ENCODE measurements at regions not wholly inside any gene's neighbourhood (a gene's known extent, or its start where the extent isn't known, plus 50 kb on each side); places are given as distances from the start of the nearest gene placed in this dataset.

GRCh38 chr4:138916763-138917162 is 98.8 kb upstream of the NOCT start:
- TF ChIP-seq RAD21 (IDR thresholded peaks at IDR 0.05; ENCODE audit: low read length) = no peak
- TF ChIP-seq RCOR1 (IDR thresholded peaks at IDR 0.05; ENCODE audit: insufficient replicate concordance, low read length) = no peak
- TF ChIP-seq BHLHE40 (IDR thresholded peaks at IDR 0.05; ENCODE audit: low read depth, low read length) = no peak
- no peak for TF ChIP-seq MXI1 (IDR thresholded peaks at IDR 0.05; ENCODE audit: borderline replicate concordance, low read depth, low read length)
- TF ChIP-seq SMC3 (IDR thresholded peaks at IDR 0.05; ENCODE audit: low read depth, low read length) = no peak
- TF ChIP-seq, protein P1, sequence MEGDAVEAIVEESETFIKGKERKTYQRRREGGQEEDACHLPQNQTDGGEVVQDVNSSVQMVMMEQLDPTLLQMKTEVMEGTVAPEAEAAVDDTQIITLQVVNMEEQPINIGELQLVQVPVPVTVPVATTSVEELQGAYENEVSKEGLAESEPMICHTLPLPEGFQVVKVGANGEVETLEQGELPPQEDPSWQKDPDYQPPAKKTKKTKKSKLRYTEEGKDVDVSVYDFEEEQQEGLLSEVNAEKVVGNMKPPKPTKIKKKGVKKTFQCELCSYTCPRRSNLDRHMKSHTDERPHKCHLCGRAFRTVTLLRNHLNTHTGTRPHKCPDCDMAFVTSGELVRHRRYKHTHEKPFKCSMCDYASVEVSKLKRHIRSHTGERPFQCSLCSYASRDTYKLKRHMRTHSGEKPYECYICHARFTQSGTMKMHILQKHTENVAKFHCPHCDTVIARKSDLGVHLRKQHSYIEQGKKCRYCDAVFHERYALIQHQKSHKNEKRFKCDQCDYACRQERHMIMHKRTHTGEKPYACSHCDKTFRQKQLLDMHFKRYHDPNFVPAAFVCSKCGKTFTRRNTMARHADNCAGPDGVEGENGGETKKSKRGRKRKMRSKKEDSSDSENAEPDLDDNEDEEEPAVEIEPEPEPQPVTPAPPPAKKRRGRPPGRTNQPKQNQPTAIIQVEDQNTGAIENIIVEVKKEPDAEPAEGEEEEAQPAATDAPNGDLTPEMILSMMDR (conservative IDR thresholded peaks at IDR 0.05; ENCODE audit: low read depth, low read length) = no peak
- TF ChIP-seq NFE2L2 (IDR thresholded peaks at IDR 0.05; ENCODE audit: low read depth, low read length) = no peak
- TF ChIP-seq FOS (IDR thresholded peaks at IDR 0.05; ENCODE audit: low read depth, low read length) = no peak
- no peak for TF ChIP-seq CEBPB (IDR thresholded peaks at IDR 0.05; ENCODE audit: low read depth, low read length)

More at GRCh38 chr4:138916763-138917162, 98.8 kb upstream of the NOCT start:
- BruUV-seq (replicated peaks) = no TSS peak
- no peak overlapping the region for H3K56ac ChIP-seq (ENCODE audit: extremely low read depth, insufficient read depth, low read length)
- no peak overlapping the region for H2AFZ ChIP-seq (replicated peaks; ENCODE audit: low read length, poor library complexity)
- H2AK9ac ChIP-seq (replicated peaks; ENCODE audit: low read depth, low read length, poor library complexity) = no peak overlapping the region
- no peaks in the 10 kb centered on the region for H3K9me3 ChIP-seq (ENCODE audit: control insufficient read depth, insufficient read depth, low read length)
- H2BK5ac ChIP-seq (ENCODE audit: low read depth, low read length, poor library complexity, severe bottlenecking) = no peak overlapping the region
- ATAC-seq (ENCODE audit: low read depth) (no peak), DNase-seq (no peak)
- H4K91ac ChIP-seq (ENCODE audit: insufficient read depth, low read depth, low read length) = no peak overlapping the region
- no peak overlapping the region for H2AK5ac ChIP-seq (ENCODE audit: low read depth, low read length)
- no peaks in the 10 kb centered on the region for H3K9me1 ChIP-seq (ENCODE audit: insufficient read depth, low read length)
- H3K4me2 ChIP-seq (ENCODE audit: low read depth, low read length) = no peak overlapping the region
- H3K9ac ChIP-seq (ENCODE audit: low read depth, low read length) = no peak overlapping the region
- H3K4ac ChIP-seq (ENCODE audit: low read depth, low read length) = no peak overlapping the region
- no peak overlapping the region for H3K14ac ChIP-seq (replicated peaks; ENCODE audit: low read depth, low read length)
- H4K8ac ChIP-seq (ENCODE audit: low read depth in 2 of 2, low read length in 2 of 2) = no peak overlapping the region
- H4K20me1 ChIP-seq (ENCODE audit: insufficient read depth, low read length) = no peaks in the 10 kb centered on the region
- intact Hi-C loops (cut with micrococcal nuclease) = loop anchor here (5.0 to 10.0 kb wide), 2 partner anchors 234 to 822 kb away; no protein-coding TSS in a partner anchor
- H2BK20ac ChIP-seq (ENCODE audit: low read depth, low read length) = no peak overlapping the region
- no peaks in the 10 kb centered on the region for H3K36me3 ChIP-seq (ENCODE audit: control insufficient read depth, insufficient read depth, low read length)
- in situ Hi-C loops (cut with MboI; ENCODE audit: low sequenced_read_pairs) = no loop called here
- no peak overlapping the region for H4K5ac ChIP-seq (ENCODE audit: low read depth, low read length)
- POLR2A ChIA-PET (ENCODE audit: unreplicated experiment) = interaction anchor here (0.6 kb wide), 1 partner anchor 8 kb away, joined by 3 read pairs; no protein-coding TSS in a partner anchor
- peaks cover 2% of the 10 kb centered on the region; the same call in 1 of the 2 replicates for H3K27me3 ChIP-seq (ENCODE audit: control insufficient read depth, insufficient read depth, low read length)
- H3K18ac ChIP-seq (ENCODE audit: low read depth, low read length) = no peak overlapping the region
- CTCF ChIA-PET = no interaction called here
- WGBS, 2 experiments (ENCODE audit: extremely low coverage in 2 of 2, insufficient read length in 1 of 2) = no CpG with 5 or more reads among the region's 1 CpG
- no peak overlapping the region for H2BK15ac ChIP-seq (ENCODE audit: low read depth, low read length)
- no peaks in the 10 kb centered on the region for H3K79me1 ChIP-seq (ENCODE audit: low read depth in 1 of 2, low read length in 2 of 2)
- no peaks in the 10 kb centered on the region for H3K4me1 ChIP-seq (ENCODE audit: control insufficient read depth, insufficient read depth, low read length)
- H3K27ac ChIP-seq (ENCODE audit: insufficient read depth, low read length) = no peak overlapping the region
- no peak overlapping the region for H2BK120ac ChIP-seq (ENCODE audit: low read depth, low read length)
- no peak overlapping the region for H3K4me3 ChIP-seq (ENCODE audit: insufficient read depth, low read depth, low read length)
- dilution Hi-C loops (cut with HindIII; ENCODE audit: low sequenced_read_pairs, unreplicated experiment) = no loop called here
- no peak overlapping the region for H3K23ac ChIP-seq (ENCODE audit: low read depth, low read length)
